Heart left ventricle (tissue), 13 donors: ENCODE measurements at regions not wholly inside any gene's neighbourhood (a gene's known extent, or its start where the extent isn't known, plus 50 kb on each side); places are given as distances from the start of the nearest gene placed in this dataset.

ENCODE experiments used
- CTCF ChIP-seq, 12 donors: fragments of 200-600 bp; sonication (generic) in 4 of 12; IDR thresholded peaks; one replicate each; pipeline versions ENCODE4 v1.5.0 to v1.8.0; 2018 to 2022; ENCODE audit warnings: antibody characterized with exemption in 12 of 12, mild to moderate bottlenecking in 5 of 12
- POLR2A ChIP-seq, 2 donors: fragments of 450-650 bp; IDR thresholded peaks; one replicate each; pipeline ENCODE4 v1.6.1; 2017; ENCODE audit warnings: antibody characterized with exemption in 2 of 2, mild to moderate bottlenecking in 2 of 2, moderate library complexity in 2 of 2
- donor health status: ischemic (EF 13 %, LVEDD 7.1; RV severe dilation, severe dysfunction).
- donor health status: DM: no; HTN: yes; CAD: no.
- donor health status: DM: no; HTN: no; CAD: no.
- donor health status: ischemic (EF 25% LVEDD 6.9; RV normal size, moderate dysfunction).
- donor health status: ischemic (EF 25% LVEDD 5.7; RV mildly dilated, moderate dysfunction).
- donor health status: ischemic (EF 35%, LVEDD 5.7; RV mildly dilated, moderate dysfunction).
- donor health status: nonischemic (EF 11% LVEDD 7.7; RV severe dilation, severe dysfunction).
- donor health status: DM: yes; HTN: yes; CAD: no.
- donor health status: PGD.
- donor health status: ischemic (EF 29% LVEDD 5.4; RV normal size, mild dysfunction).
- donor health status: nonischemic (EF 23%, LVEDD 6.1; RV moderate dilation, normal function).

- no peak for TF ChIP-seq CTCF (IDR thresholded peaks at IDR 0.05)
- no peak for TF ChIP-seq POLR2A (IDR thresholded peaks at IDR 0.05)
Measured at GRCh38 chr2:16206191-16206944, 266.0 kb downstream of the MYCN start.
